Activated naive CD8-positive, alpha-beta T cell treated with anti-CD3 and anti-CD28 coated beads, Interleukin-2, amount 10 ng/mL, durations not matched to agents 7 days and 5 days (primary cell): ENCODE measurements at regions not wholly inside any gene's neighbourhood (a gene's known extent, or its start where the extent isn't known, plus 50 kb on each side); places are given as distances from the start of the nearest gene placed in this dataset.
A peak's percentile ranks its signal among the peaks of the same experiment; 100 is the strongest.

Experiments
- ATAC-seq: fragments of 150-1000 bp; cut with Tn5 transposase; one replicate; pipeline ENCODE4 v1.10.0; 2021; ENCODE audit warnings: low read depth, moderate library complexity
- POLR2A ChIA-PET: fragments of 350-600 bp; sonication (Branson Sonifier 250); formaldehyde crosslinking; loops from one replicate; lab custom pipeline; 2021; ENCODE audit warnings: antibody characterized with exemption; lab: Charles Lee
- DNase-seq: peaks from one replicate; pipeline ENCODE4 v3.0.0; 2021
- H3K27ac Mint-ChIP-seq: one replicate; pipeline ENCODE4 v1.8.0; 2022; ENCODE audit warnings: mild to moderate bottlenecking, mixed read lengths
- H3K27me3 Mint-ChIP-seq: one replicate; pipeline ENCODE4 v1.8.0; 2022; ENCODE audit warnings: mild to moderate bottlenecking, moderate library complexity, mixed read lengths
- H3K36me3 Mint-ChIP-seq: one replicate; pipeline ENCODE4 v1.8.0; 2021; ENCODE audit warnings: mild to moderate bottlenecking, mixed read lengths
- H3K4me1 Mint-ChIP-seq: one replicate; pipeline ENCODE4 v1.8.0; 2021; ENCODE audit warnings: mixed read lengths
- H3K4me3 Mint-ChIP-seq: one replicate; pipeline ENCODE4 v1.8.0; 2022; ENCODE audit warnings: mild to moderate bottlenecking, moderate library complexity, mixed read lengths
- H3K9me3 Mint-ChIP-seq: one replicate; pipeline ENCODE4 v1.8.0; 2021; ENCODE audit warnings: mixed read lengths

- DNase-seq (no peak), ATAC-seq (no peak)
- no peaks in the 10 kb centered on the region for H3K36me3 Mint-ChIP-seq
- H3K27me3 Mint-ChIP-seq: no peaks in the 10 kb centered on the region
- no peaks in the 10 kb centered on the region for H3K4me1 Mint-ChIP-seq
- H3K4me3 Mint-ChIP-seq: no peak overlapping the region
- H3K27ac Mint-ChIP-seq: no peak overlapping the region
- POLR2A ChIA-PET: no interaction called here
- H3K9me3 Mint-ChIP-seq: no peaks in the 10 kb centered on the region
Observed at GRCh38 chr7:84688671-84689070, 494.1 kb upstream of the SEMA3A start.

- Mint-ChIP-seq H3K4me1 (no peaks in the 10 kb centered on the region), H3K4me3 (no peak overlapping the region), H3K36me3 (no peaks in the 10 kb centered on the region), H3K27ac (no peak overlapping the region), H3K27me3 (no peaks in the 10 kb centered on the region), H3K9me3 (no peaks in the 10 kb centered on the region)
- no peak for ATAC-seq
- POLR2A ChIA-PET: no interaction called here
- DNase-seq: no peak
Observed at GRCh38 chr7:84686373-84686772, 491.8 kb upstream of the SEMA3A start.

DNA sequence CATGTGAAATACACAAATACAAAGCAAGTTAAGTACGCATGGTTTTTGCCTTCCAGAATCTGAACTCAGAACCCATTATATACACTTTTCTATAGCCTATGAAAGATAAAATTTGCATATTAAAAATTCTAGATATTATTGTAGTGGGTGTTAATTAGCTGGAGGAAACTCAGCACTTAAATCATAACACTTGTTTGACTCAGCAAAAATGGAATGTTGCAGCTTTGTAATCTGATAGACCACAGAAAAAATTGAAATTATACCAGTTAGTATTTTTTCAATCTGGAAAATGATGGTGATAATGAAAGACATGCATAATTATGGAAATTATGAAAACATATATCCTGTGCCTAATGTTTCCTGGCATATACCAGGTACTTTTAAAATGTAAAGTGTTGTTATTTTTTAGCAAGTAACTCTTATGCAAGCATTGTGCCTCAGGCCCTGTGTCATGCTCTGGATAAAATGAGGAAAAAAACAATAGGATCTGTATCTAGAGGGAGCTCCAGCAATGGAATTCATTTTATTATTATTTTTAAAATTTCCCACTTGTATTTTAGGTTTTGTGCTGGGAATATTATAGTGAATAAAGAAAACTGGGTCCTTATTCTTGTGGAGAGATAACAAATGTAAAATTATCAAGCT is 490.4 kb upstream of the SEMA3A start:
- DNase-seq: no peak
- no peaks in the 10 kb centered on the region for H3K4me1 Mint-ChIP-seq
- H3K27me3 Mint-ChIP-seq: no peaks in the 10 kb centered on the region
- POLR2A ChIA-PET: no interaction called here
- H3K36me3 Mint-ChIP-seq: no peaks in the 10 kb centered on the region
- no peak overlapping the region for H3K4me3 Mint-ChIP-seq
- no peaks in the 10 kb centered on the region for H3K9me3 Mint-ChIP-seq
- no peak overlapping the region for H3K27ac Mint-ChIP-seq
- no peak for ATAC-seq

GRCh38 chr7:84682543-84682942 is 488.0 kb upstream of the SEMA3A start:
- Mint-ChIP-seq H3K9me3 (no peaks in the 10 kb centered on the region), H3K4me1 (no peaks in the 10 kb centered on the region), H3K36me3 (no peaks in the 10 kb centered on the region), H3K4me3 (no peak overlapping the region), H3K27me3 (no peaks in the 10 kb centered on the region), H3K27ac (no peak overlapping the region)
- no peak for DNase-seq
- ATAC-seq: no peak
- POLR2A ChIA-PET: no interaction called here

GRCh38 chr7:84678841-84679240 is 484.3 kb upstream of the SEMA3A start:
- H3K36me3 Mint-ChIP-seq: no peaks in the 10 kb centered on the region
- no peak for ATAC-seq

GRCh38 chr7:84677117-84677732 is 482.6 kb upstream of the SEMA3A start:
- Mint-ChIP-seq H3K9me3 (no peaks in the 10 kb centered on the region), H3K36me3 (no peaks in the 10 kb centered on the region), H3K4me1 (no peaks in the 10 kb centered on the region), H3K4me3 (no peak overlapping the region), H3K27me3 (peaks cover 3% of the 10 kb centered on the region), H3K27ac (no peak overlapping the region)
- DNase-seq: no peak
- POLR2A ChIA-PET: no interaction called here
- no peak for ATAC-seq

More at GRCh38 chr7:84678841-84679240, 484.3 kb upstream of the SEMA3A start:
- POLR2A ChIA-PET: no interaction called here
- DNase-seq: no peak
- Mint-ChIP-seq H3K27me3 (peaks cover 3% of the 10 kb centered on the region), H3K4me1 (no peaks in the 10 kb centered on the region), H3K27ac (no peak overlapping the region), H3K4me3 (no peak overlapping the region), H3K9me3 (no peaks in the 10 kb centered on the region)

DNA sequence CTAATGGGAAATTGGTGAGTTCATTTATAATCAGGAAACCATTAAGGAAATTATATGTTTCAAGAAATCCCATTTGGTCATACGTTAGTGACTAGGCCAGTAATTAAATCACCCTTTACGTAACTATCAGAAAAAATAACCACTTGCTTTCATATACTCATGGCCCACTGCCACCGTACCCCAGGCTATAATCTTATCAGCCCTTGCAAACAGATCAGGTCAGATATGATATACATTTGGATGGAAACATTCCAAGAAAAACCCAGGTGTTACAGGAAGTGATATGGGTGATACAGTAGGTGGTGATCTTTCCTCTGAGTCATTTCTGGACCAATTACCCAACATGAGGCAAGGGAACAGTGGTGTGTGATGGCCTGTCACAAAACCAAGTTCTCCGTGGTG is 481.0 kb upstream of the SEMA3A start:
- Mint-ChIP-seq H3K4me1 (no peaks in the 10 kb centered on the region), H3K36me3 (no peaks in the 10 kb centered on the region), H3K4me3 (no peak overlapping the region), H3K27ac (no peak overlapping the region), H3K27me3 (peaks cover 3% of the 10 kb centered on the region), H3K9me3 (no peaks in the 10 kb centered on the region)
- DNase-seq (no peak), ATAC-seq (peak; percentile 22)
- POLR2A ChIA-PET: no interaction called here

DNA sequence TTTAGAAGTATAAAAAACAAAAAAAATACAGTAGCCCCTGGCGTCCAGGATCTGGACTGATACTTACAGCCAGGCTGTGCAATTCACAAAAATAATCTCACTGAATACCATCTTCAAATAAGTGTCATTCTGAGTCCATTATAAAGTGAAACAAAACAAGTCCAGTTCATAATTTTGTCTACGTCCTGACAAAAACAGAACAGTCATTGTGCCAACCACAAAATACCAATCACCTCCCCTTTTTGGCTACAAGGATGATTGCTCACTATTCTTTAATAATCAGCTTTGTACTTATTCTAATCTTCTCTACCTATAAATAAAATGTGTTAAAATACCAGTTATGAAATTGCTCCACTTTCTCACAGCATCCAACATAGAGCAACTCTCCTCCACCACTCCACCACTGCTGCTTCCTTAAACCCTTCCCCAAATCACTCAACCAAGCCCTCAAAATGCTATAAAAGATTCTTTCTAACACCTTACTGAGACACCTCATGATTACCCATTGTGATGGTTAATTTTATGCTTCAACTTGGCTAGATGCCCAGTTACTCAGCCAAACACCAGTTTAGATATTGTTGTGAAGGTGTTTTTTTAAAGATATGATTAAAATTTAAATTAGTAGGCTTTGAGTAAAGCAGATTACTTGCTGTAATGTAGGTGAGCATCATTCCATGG is 479.8 kb upstream of the SEMA3A start:
- Mint-ChIP-seq H3K9me3 (no peaks in the 10 kb centered on the region), H3K27me3 (peaks cover 3% of the 10 kb centered on the region), H3K4me3 (no peak overlapping the region), H3K4me1 (no peaks in the 10 kb centered on the region), H3K36me3 (no peaks in the 10 kb centered on the region), H3K27ac (no peak overlapping the region)
- POLR2A ChIA-PET: no interaction called here
- ATAC-seq: no peak
- DNase-seq: no peak

GRCh38 chr7:84669177-84669732 is 474.7 kb upstream of the SEMA3A start:
- ATAC-seq (no peak), DNase-seq (no peak)
- Mint-ChIP-seq H3K4me3 (no peak overlapping the region), H3K9me3 (no peaks in the 10 kb centered on the region), H3K36me3 (no peaks in the 10 kb centered on the region), H3K4me1 (no peaks in the 10 kb centered on the region), H3K27ac (no peak overlapping the region), H3K27me3 (no peaks in the 10 kb centered on the region)
- POLR2A ChIA-PET: no interaction called here

DNA sequence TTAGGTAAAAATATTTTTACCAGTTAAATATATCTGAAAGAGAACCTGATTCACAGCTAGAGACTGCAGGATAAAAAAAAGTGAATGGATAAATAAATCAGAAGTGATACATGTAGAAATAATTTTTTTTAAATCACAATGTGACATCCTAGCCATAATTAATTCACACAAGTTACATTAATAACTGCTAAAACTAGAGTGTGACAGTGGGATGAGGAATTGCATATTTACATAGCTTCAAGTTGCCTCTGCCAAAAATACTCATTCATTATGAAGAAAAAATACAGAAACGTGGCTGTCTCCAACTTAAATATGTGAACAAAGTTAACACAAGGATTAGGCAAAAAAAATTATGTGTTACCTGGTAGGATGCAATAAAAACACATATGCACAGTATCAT is 473.5 kb upstream of the SEMA3A start:
- H3K36me3 Mint-ChIP-seq: no peaks in the 10 kb centered on the region
- POLR2A ChIA-PET: no interaction called here
- H3K9me3 Mint-ChIP-seq: no peaks in the 10 kb centered on the region
- no peaks in the 10 kb centered on the region for H3K27me3 Mint-ChIP-seq
- no peak for DNase-seq
- H3K4me3 Mint-ChIP-seq: no peak overlapping the region
- no peaks in the 10 kb centered on the region for H3K4me1 Mint-ChIP-seq
- ATAC-seq: no peak
- H3K27ac Mint-ChIP-seq: no peak overlapping the region

DNA sequence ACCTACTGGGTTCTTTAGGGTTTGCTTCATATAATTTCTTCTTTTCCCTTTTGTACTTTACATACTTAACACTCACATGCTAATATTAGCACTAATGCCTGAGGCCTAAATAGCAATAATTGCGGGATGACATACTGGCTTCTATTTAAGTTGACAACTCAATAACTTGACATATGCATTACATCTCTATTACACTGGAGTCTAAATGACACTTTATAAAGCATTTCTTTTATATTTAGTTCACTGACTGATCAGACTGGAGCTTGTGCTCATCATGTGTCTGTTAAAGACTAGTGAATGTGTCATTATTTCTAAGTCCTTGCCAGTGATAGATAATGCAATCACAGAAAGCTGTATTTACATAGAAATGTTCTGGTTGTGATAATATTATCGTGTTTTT is 472.1 kb upstream of the SEMA3A start:
- H3K4me1 Mint-ChIP-seq: no peaks in the 10 kb centered on the region
- H3K27me3 Mint-ChIP-seq: no peaks in the 10 kb centered on the region
- H3K27ac Mint-ChIP-seq: no peak overlapping the region
- POLR2A ChIA-PET: no interaction called here
- no peak overlapping the region for H3K4me3 Mint-ChIP-seq
- DNase-seq (no peak), ATAC-seq (no peak)
- no peaks in the 10 kb centered on the region for H3K9me3 Mint-ChIP-seq
- no peaks in the 10 kb centered on the region for H3K36me3 Mint-ChIP-seq

DNA sequence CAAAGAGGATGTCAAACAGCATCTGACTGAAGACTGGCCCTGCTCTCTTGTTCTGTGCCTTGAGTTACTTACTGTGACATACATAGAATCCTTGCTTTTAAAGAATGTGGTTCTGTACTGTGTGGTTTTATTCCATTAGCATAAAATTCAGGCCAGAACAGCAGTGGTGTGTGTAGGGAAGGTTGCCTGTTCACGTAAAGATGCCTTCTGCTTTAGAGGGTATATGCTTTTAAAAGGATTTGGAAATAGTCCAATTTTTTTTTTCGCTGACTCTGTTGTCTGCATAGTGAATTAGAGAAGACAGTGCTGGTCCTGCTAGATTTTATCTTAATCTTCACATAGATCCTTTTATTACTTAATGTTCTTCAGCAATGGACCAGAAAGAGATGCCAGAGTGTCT is 470.8 kb upstream of the SEMA3A start:
- DNase-seq (no peak), ATAC-seq (no peak)
- Mint-ChIP-seq H3K27ac (no peak overlapping the region), H3K9me3 (no peaks in the 10 kb centered on the region), H3K4me1 (no peaks in the 10 kb centered on the region), H3K36me3 (no peaks in the 10 kb centered on the region), H3K27me3 (no peaks in the 10 kb centered on the region), H3K4me3 (no peak overlapping the region)
- POLR2A ChIA-PET: no interaction called here

DNA sequence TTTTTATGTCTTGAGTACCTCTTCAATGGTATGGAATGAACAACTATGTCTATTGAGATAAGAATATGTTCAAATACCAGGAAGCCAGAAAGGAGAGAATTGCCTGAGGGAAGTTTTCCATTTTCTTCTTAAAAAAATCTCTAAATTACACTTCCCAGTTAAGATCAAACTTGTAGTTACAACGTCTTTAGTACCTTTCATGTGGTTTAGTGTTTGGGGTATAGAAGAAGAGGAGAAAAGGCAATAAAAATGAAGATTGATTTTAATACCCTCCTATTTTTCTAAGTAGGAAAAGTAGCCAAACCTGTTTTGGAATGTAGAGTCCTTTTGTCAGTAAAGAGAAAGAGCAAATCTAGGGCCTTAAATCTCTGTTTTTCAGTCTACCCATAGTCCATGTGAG is 470.0 kb upstream of the SEMA3A start:
- no peak for DNase-seq
- POLR2A ChIA-PET: no interaction called here
- no peaks in the 10 kb centered on the region for H3K4me1 Mint-ChIP-seq
- H3K36me3 Mint-ChIP-seq: no peaks in the 10 kb centered on the region
- no peaks in the 10 kb centered on the region for H3K9me3 Mint-ChIP-seq
- H3K4me3 Mint-ChIP-seq: no peak overlapping the region
- H3K27me3 Mint-ChIP-seq: no peaks in the 10 kb centered on the region
- no peak for ATAC-seq
- no peak overlapping the region for H3K27ac Mint-ChIP-seq

- Mint-ChIP-seq H3K27me3 (no peaks in the 10 kb centered on the region), H3K36me3 (no peaks in the 10 kb centered on the region), H3K4me1 (no peaks in the 10 kb centered on the region), H3K9me3 (no peaks in the 10 kb centered on the region), H3K27ac (no peak overlapping the region), H3K4me3 (no peak overlapping the region)
- POLR2A ChIA-PET: no interaction called here
- ATAC-seq (no peak), DNase-seq (no peak)
Observed at GRCh38 chr7:84663224-84663623, 468.6 kb upstream of the SEMA3A start.
